Sigmoid colon (tissue), 3 donors: ENCODE measurements at regions not wholly inside any gene's neighbourhood (a gene's known extent, or its start where the extent isn't known, plus 50 kb on each side); places are given as distances from the start of the nearest gene placed in this dataset.

Source experiments
- POLR2A ChIP-seq, 2 donors: fragments of 450-650 bp; IDR thresholded peaks; one replicate each; pipeline ENCODE4 v1.6.1; 2016; ENCODE audit warnings: antibody characterized with exemption in 2 of 2, mild to moderate bottlenecking in 2 of 2, moderate library complexity in 2 of 2
- TF ChIP-seq, protein P1 (sequence below), 4 experiments: fragments of 450-650 bp in 3 of 4; fragments of 200-600 bp in 1 of 4; IDR thresholded peaks; one replicate each; pipeline ENCODE4 v1.5.1; 2016 to 2019; ENCODE audit warnings: antibody characterized with exemption in 4 of 4, mild to moderate bottlenecking in 3 of 4, moderate library complexity in 2 of 4

DNA sequence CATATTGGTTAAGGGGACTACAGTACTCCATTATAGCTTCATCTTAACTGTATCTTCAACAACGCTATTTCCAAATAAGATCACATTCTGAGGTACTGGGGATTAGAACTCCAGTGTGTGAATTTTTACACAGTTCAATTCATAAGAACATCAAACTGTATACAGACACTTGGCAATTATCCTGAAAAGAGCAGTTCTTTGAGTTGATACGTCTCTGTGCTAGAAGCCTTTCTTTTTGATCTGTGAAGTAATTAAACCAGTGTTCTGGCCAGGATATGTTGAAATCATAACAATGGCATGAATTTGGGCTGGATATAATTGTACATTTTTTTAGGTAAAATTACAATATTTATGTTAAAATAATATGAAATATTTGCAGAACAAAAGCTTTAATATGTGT, 93.5 kb upstream of the ITPRID2 start:
- no peak for TF ChIP-seq POLR2A (IDR thresholded peaks at IDR 0.05)
- TF ChIP-seq, protein P1, sequence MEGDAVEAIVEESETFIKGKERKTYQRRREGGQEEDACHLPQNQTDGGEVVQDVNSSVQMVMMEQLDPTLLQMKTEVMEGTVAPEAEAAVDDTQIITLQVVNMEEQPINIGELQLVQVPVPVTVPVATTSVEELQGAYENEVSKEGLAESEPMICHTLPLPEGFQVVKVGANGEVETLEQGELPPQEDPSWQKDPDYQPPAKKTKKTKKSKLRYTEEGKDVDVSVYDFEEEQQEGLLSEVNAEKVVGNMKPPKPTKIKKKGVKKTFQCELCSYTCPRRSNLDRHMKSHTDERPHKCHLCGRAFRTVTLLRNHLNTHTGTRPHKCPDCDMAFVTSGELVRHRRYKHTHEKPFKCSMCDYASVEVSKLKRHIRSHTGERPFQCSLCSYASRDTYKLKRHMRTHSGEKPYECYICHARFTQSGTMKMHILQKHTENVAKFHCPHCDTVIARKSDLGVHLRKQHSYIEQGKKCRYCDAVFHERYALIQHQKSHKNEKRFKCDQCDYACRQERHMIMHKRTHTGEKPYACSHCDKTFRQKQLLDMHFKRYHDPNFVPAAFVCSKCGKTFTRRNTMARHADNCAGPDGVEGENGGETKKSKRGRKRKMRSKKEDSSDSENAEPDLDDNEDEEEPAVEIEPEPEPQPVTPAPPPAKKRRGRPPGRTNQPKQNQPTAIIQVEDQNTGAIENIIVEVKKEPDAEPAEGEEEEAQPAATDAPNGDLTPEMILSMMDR (IDR thresholded peaks at IDR 0.05), result no peak
